ENCODE measurements at regions not wholly inside any gene's neighbourhood (a gene's known extent, or its start where the extent isn't known, plus 50 kb on each side); places are given as distances from the start of the nearest gene placed in this dataset.

DNA sequence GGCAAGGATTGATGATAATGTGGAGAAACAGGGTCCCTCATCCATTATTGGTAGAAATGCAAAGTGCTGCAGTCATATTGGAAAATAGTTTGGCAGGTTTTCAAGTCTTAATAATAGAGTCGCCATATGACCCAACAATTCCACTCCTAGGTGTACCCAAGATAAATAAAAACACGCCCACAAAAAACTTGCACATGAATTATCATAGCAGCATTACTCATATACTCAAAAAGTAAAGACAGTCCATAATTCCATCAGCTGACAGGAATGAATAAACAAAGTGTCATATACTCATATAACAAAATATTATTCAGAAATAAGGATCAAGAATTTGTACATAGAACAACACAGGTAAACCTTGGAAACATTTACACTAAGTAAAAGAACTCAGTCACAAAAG lies 242.9 kb upstream of the FTMT start:
- FAIRE-seq (no peak), DNase-seq (ENCODE audit: low spot score) (no peak), ATAC-seq (no peak)
- no peaks in the 10 kb centered on the region for H3K36me3 ChIP-seq (replicated peaks in 1 of 2; ENCODE audit: control insufficient read depth in 1 of 2, insufficient read depth in 2 of 2, low read length in 2 of 2)
- no TSS peak for BruUV-seq (replicated peaks)
- no peaks in the 10 kb centered on the region for H3K27me3 ChIP-seq (ENCODE audit: control insufficient read depth in 1 of 2, insufficient read depth in 2 of 2, low read length in 2 of 2)
- H2AFZ ChIP-seq (ENCODE audit: low read length): no peak overlapping the region
- no peak overlapping the region for H3K9ac ChIP-seq (ENCODE audit: insufficient read depth, low read depth, low read length)
- intact Hi-C loops (cut with micrococcal nuclease; ENCODE audit: unreplicated experiment) (no loop called here), in situ Hi-C loops (cut with HindIII; ENCODE audit: extremely low pct_ligation_motif_present, low pct_unique_long_range_greater_than_20kb) (no loop called here)
- no peaks in the 10 kb centered on the region for H4K20me1 ChIP-seq (ENCODE audit: insufficient read depth, low read length)
- H3K4me3 ChIP-seq (replicated peaks in 1 of 3; ENCODE audit: insufficient read depth in 1 of 3, low read depth in 2 of 3, low read length in 3 of 3): no peak overlapping the region
- no peaks in the 10 kb centered on the region for H3K79me2 ChIP-seq (ENCODE audit: insufficient read depth, low read length)
- CTCF ChIA-PET (ENCODE audit: low intra/inter-chr PET ratio, low total read pairs): interaction anchor here (0.6 kb wide), 1 partner anchor 9 kb away, joined by 3 read pairs; no protein-coding TSS in a partner anchor
- no peak overlapping the region for H3K4me2 ChIP-seq (ENCODE audit: low read depth, low read length)
- WGBS (ENCODE audit: low lambda C conversion rate): 5% methylated on average over 2 of the region's 2 CpGs
- H3K4me1 ChIP-seq (ENCODE audit: insufficient read depth, low read length): no peaks in the 10 kb centered on the region
- H3K9me3 ChIP-seq (ENCODE audit: low read length): peaks cover 7% of the 10 kb centered on the region; the same call in 1 of the 2 replicates
- POLR2A ChIA-PET: no interaction called here
- no peak overlapping the region for H3K27ac ChIP-seq (ENCODE audit: extremely low read length, insufficient read depth, low read length)
- TF ChIP-seq, protein P1, sequence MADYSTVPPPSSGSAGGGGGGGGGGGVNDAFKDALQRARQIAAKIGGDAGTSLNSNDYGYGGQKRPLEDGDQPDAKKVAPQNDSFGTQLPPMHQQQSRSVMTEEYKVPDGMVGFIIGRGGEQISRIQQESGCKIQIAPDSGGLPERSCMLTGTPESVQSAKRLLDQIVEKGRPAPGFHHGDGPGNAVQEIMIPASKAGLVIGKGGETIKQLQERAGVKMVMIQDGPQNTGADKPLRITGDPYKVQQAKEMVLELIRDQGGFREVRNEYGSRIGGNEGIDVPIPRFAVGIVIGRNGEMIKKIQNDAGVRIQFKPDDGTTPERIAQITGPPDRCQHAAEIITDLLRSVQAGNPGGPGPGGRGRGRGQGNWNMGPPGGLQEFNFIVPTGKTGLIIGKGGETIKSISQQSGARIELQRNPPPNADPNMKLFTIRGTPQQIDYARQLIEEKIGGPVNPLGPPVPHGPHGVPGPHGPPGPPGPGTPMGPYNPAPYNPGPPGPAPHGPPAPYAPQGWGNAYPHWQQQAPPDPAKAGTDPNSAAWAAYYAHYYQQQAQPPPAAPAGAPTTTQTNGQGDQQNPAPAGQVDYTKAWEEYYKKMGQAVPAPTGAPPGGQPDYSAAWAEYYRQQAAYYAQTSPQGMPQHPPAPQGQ (CRISPR knock-in tag; IDR thresholded peaks at IDR 0.05; ENCODE audit: borderline replicate concordance): no peak
- TF ChIP-seq FOXK1 (CRISPR knock-in tag; IDR thresholded peaks at IDR 0.05; ENCODE audit: borderline replicate concordance, low read depth) (no peak), GZF1 (CRISPR knock-in tag; IDR thresholded peaks at IDR 0.05) (no peak), ZSCAN31 (CRISPR knock-in tag; IDR thresholded peaks at IDR 0.05; ENCODE audit: low read depth) (no peak), TOE1 (CRISPR knock-in tag; IDR thresholded peaks at IDR 0.05) (no peak), ZZZ3 (CRISPR knock-in tag; IDR thresholded peaks at IDR 0.05; ENCODE audit: borderline replicate concordance) (no peak), ARHGAP35 (CRISPR knock-in tag; IDR thresholded peaks at IDR 0.05; ENCODE audit: borderline replicate concordance) (no peak), ZFY (CRISPR knock-in tag; IDR thresholded peaks at IDR 0.05) (no peak), MIER3 (CRISPR knock-in tag; IDR thresholded peaks at IDR 0.05; ENCODE audit: borderline replicate concordance) (no peak)
- TF ChIP-seq, protein P2, sequence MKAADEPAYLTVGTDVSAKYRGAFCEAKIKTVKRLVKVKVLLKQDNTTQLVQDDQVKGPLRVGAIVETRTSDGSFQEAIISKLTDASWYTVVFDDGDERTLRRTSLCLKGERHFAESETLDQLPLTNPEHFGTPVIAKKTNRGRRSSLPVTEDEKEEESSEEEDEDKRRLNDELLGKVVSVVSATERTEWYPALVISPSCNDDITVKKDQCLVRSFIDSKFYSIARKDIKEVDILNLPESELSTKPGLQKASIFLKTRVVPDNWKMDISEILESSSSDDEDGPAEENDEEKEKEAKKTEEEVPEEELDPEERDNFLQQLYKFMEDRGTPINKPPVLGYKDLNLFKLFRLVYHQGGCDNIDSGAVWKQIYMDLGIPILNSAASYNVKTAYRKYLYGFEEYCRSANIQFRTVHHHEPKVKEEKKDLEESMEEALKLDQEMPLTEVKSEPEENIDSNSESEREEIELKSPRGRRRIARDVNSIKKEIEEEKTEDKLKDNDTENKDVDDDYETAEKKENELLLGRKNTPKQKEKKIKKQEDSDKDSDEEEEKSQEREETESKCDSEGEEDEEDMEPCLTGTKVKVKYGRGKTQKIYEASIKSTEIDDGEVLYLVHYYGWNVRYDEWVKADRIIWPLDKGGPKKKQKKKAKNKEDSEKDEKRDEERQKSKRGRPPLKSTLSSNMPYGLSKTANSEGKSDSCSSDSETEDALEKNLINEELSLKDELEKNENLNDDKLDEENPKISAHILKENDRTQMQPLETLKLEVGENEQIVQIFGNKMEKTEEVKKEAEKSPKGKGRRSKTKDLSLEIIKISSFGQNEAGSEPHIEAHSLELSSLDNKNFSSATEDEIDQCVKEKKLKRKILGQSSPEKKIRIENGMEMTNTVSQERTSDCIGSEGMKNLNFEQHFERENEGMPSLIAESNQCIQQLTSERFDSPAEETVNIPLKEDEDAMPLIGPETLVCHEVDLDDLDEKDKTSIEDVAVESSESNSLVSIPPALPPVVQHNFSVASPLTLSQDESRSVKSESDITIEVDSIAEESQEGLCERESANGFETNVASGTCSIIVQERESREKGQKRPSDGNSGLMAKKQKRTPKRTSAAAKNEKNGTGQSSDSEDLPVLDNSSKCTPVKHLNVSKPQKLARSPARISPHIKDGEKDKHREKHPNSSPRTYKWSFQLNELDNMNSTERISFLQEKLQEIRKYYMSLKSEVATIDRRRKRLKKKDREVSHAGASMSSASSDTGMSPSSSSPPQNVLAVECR (CRISPR knock-in tag; IDR thresholded peaks at IDR 0.05; ENCODE audit: borderline replicate concordance): no peak
- TF ChIP-seq, protein P3, sequence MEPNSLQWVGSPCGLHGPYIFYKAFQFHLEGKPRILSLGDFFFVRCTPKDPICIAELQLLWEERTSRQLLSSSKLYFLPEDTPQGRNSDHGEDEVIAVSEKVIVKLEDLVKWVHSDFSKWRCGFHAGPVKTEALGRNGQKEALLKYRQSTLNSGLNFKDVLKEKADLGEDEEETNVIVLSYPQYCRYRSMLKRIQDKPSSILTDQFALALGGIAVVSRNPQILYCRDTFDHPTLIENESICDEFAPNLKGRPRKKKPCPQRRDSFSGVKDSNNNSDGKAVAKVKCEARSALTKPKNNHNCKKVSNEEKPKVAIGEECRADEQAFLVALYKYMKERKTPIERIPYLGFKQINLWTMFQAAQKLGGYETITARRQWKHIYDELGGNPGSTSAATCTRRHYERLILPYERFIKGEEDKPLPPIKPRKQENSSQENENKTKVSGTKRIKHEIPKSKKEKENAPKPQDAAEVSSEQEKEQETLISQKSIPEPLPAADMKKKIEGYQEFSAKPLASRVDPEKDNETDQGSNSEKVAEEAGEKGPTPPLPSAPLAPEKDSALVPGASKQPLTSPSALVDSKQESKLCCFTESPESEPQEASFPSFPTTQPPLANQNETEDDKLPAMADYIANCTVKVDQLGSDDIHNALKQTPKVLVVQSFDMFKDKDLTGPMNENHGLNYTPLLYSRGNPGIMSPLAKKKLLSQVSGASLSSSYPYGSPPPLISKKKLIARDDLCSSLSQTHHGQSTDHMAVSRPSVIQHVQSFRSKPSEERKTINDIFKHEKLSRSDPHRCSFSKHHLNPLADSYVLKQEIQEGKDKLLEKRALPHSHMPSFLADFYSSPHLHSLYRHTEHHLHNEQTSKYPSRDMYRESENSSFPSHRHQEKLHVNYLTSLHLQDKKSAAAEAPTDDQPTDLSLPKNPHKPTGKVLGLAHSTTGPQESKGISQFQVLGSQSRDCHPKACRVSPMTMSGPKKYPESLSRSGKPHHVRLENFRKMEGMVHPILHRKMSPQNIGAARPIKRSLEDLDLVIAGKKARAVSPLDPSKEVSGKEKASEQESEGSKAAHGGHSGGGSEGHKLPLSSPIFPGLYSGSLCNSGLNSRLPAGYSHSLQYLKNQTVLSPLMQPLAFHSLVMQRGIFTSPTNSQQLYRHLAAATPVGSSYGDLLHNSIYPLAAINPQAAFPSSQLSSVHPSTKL (CRISPR knock-in tag; IDR thresholded peaks at IDR 0.05): no peak
- TF ChIP-seq, protein P4, sequence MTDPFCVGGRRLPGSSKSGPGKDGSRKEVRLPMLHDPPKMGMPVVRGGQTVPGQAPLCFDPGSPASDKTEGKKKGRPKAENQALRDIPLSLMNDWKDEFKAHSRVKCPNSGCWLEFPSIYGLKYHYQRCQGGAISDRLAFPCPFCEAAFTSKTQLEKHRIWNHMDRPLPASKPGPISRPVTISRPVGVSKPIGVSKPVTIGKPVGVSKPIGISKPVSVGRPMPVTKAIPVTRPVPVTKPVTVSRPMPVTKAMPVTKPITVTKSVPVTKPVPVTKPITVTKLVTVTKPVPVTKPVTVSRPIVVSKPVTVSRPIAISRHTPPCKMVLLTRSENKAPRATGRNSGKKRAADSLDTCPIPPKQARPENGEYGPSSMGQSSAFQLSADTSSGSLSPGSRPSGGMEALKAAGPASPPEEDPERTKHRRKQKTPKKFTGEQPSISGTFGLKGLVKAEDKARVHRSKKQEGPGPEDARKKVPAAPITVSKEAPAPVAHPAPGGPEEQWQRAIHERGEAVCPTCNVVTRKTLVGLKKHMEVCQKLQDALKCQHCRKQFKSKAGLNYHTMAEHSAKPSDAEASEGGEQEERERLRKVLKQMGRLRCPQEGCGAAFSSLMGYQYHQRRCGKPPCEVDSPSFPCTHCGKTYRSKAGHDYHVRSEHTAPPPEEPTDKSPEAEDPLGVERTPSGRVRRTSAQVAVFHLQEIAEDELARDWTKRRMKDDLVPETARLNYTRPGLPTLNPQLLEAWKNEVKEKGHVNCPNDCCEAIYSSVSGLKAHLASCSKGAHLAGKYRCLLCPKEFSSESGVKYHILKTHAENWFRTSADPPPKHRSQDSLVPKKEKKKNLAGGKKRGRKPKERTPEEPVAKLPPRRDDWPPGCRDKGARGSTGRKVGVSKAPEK (CRISPR knock-in tag; IDR thresholded peaks at IDR 0.05; ENCODE audit: borderline replicate concordance): no peak
